Esophagus squamous epithelium (tissue), 4 donors: ENCODE measurements at regions not wholly inside any gene's neighbourhood (a gene's known extent, or its start where the extent isn't known, plus 50 kb on each side); places are given as distances from the start of the nearest gene placed in this dataset.

Experiments
- CTCF ChIP-seq, 6 experiments: fragments of 450-650 bp in 4 of 6; fragments of 200-600 bp in 2 of 6; sonication (generic) in 2 of 6; IDR thresholded peaks; one replicate each; pipeline ENCODE4 v1.5.1; 2016 to 2019; ENCODE audit warnings: antibody characterized with exemption in 6 of 6, mild to moderate bottlenecking in 4 of 6, moderate library complexity in 4 of 6
- POLR2A ChIP-seq, 4 donors: fragments of 450-650 bp; IDR thresholded peaks; one replicate each; pipeline ENCODE4 v1.6.1; 2017; ENCODE audit warnings: antibody characterized with exemption in 4 of 4, mild to moderate bottlenecking in 4 of 4, moderate library complexity in 3 of 4

DNA sequence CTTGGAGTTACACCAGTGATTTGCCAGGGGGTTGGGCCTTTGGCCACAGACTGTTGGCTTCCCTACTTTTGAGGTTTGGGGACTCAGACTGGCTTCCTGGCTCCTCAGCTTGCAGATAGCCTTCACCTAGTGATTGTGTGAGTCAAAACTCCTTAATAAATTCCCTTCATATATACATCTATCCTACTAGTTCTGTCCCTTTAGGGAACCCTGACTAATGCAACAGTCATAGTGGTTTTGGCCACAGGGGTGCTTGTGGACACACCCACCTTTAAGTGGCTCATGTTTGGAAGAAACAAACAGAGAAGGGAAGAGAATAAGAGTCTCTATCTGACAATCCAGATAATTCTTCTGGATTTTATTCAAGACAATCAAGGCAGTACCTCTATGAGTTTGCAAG is 457.7 kb downstream of the EPHA3 start:
- TF ChIP-seq POLR2A (IDR thresholded peaks at IDR 0.05), result no peak
- no peak for TF ChIP-seq CTCF (IDR thresholded peaks at IDR 0.05)
